ENCODE measurements at regions not wholly inside any gene's neighbourhood (a gene's known extent, or its start where the extent isn't known, plus 50 kb on each side); places are given as distances from the start of the nearest gene placed in this dataset.

- ChIA-PET POLR2A (ENCODE audit: unreplicated experiment) (no interaction called here), CTCF (no interaction called here)
- H3K9me3 ChIP-seq (ENCODE audit: low read length), result no peaks in the 10 kb centered on the region
- DNase-seq (no peak), ATAC-seq (no peak)
- no peaks in the 10 kb centered on the region for H3K79me2 ChIP-seq (ENCODE audit: low read length)
- no peaks in the 10 kb centered on the region for H3K9me2 ChIP-seq (replicated peaks; ENCODE audit: low read length)
- no peak overlapping the region for H2AFZ ChIP-seq (ENCODE audit: low read length)
- H3K27ac ChIP-seq (ENCODE audit: low read length), result peak overlapping the region; percentile 79
- TF ChIP-seq CTCF (conservative IDR thresholded peaks at IDR 0.05; ENCODE audit: low read depth, low read length) (no peak), EZH2 (IDR thresholded peaks at IDR 0.05; ENCODE audit: low read length, unreplicated experiment) (no peak), EZH2phosphoT487 (IDR thresholded peaks at IDR 0.05; ENCODE audit: borderline replicate concordance, low read length) (no peak)
- no peaks in the 10 kb centered on the region for H3K27me3 ChIP-seq (ENCODE audit: low read length)
- peaks cover 50% of the 10 kb centered on the region for H3K4me1 ChIP-seq (ENCODE audit: insufficient read depth, low read length)
- no peaks in the 10 kb centered on the region for H3K36me3 ChIP-seq (ENCODE audit: low read depth, low read length)
- H3F3A ChIP-seq (ENCODE audit: low read length, unreplicated experiment), result peaks cover 4% of the 10 kb centered on the region
- no peak overlapping the region for H3K4me3 ChIP-seq (ENCODE audit: low read length)
- BruUV-seq (replicated peaks), result no TSS peak
- peak overlapping the region; percentile 63 for H3K4me2 ChIP-seq (ENCODE audit: low read length)
- no peaks in the 10 kb centered on the region for H4K20me1 ChIP-seq (ENCODE audit: low read length)
- H3K9ac ChIP-seq (ENCODE audit: low read length), result 0 out of 2 replicates have a peak overlapping the region, but pooled peaks have one; percentile 5
- intact Hi-C loops (cut with micrococcal nuclease), result loop anchor here (5.0 kb wide), 2 partner anchors 154 to 409 kb away; partner anchors contain the start of gene ENC1
Measured at GRCh38 chr5:74233091-74233490, 407.4 kb downstream of the ENC1 start.

GRCh38 chr5:74232276-74232675 lies 408.3 kb downstream of the ENC1 start:
- intact Hi-C loops (cut with micrococcal nuclease), result loop anchor here (5.0 kb wide), 2 partner anchors 155 to 410 kb away; partner anchors contain the start of gene ENC1

More at GRCh38 chr5:74232276-74232675, 408.3 kb downstream of the ENC1 start:
- H3K4me1 ChIP-seq (ENCODE audit: insufficient read depth, low read length), result peaks cover 50% of the 10 kb centered on the region
- DNase-seq (peak; percentile 77), ATAC-seq (no peak; the same call in 1 of the 2 replicates)
- H4K20me1 ChIP-seq (ENCODE audit: low read length), result no peaks in the 10 kb centered on the region
- no peak overlapping the region for H3K4me3 ChIP-seq (ENCODE audit: low read length)
- no peaks in the 10 kb centered on the region for H3K27me3 ChIP-seq (ENCODE audit: low read length)
- TF ChIP-seq EZH2 (IDR thresholded peaks at IDR 0.05; ENCODE audit: low read length, unreplicated experiment) (no peak), EZH2phosphoT487 (IDR thresholded peaks at IDR 0.05; ENCODE audit: borderline replicate concordance, low read length) (no peak), CTCF (conservative IDR thresholded peaks at IDR 0.05; ENCODE audit: low read depth, low read length) (no peak)
- POLR2A ChIA-PET (ENCODE audit: unreplicated experiment), result no interaction called here
- H2AFZ ChIP-seq (ENCODE audit: low read length), result no peak overlapping the region
- no peaks in the 10 kb centered on the region for H3K9me2 ChIP-seq (replicated peaks; ENCODE audit: low read length)
- H3K9me3 ChIP-seq (ENCODE audit: low read length), result no peaks in the 10 kb centered on the region
- H3K9ac ChIP-seq (ENCODE audit: low read length), result no peak overlapping the region
- H3F3A ChIP-seq (ENCODE audit: low read length, unreplicated experiment), result peaks cover 4% of the 10 kb centered on the region
- H3K4me2 ChIP-seq (ENCODE audit: low read length), result peak overlapping the region; percentile 30; the same call in 1 of the 2 replicates
- BruUV-seq (replicated peaks), result no TSS peak
- CTCF ChIA-PET, result no interaction called here
- H3K79me2 ChIP-seq (ENCODE audit: low read length), result no peaks in the 10 kb centered on the region
- H3K27ac ChIP-seq (ENCODE audit: low read length), result peak overlapping the region; percentile 79
- H3K36me3 ChIP-seq (ENCODE audit: low read depth, low read length), result no peaks in the 10 kb centered on the region
